ENCODE measurements at regions not wholly inside any gene's neighbourhood (a gene's known extent, or its start where the extent isn't known, plus 50 kb on each side); places are given as distances from the start of the nearest gene placed in this dataset.
"Not testable (repeated sequence)": the region's sequence is repeated elsewhere in the genome, so short reads cannot be mapped to it uniquely, and the experiment has no call there.

GRCh38 chr5:103377638-103378037, 119.1 kb downstream of the MACIR start:
- not testable (repeated sequence) for DNase-seq (ENCODE audit: low read depth, low spot score)

GRCh38 chr5:103375863-103376591, 117.5 kb downstream of the MACIR start:
- no peak for DNase-seq (ENCODE audit: low read depth, low spot score)

- DNase-seq (ENCODE audit: low read depth, low spot score): no peak
Observed at GRCh38 chr5:103375350-103375749, 116.8 kb downstream of the MACIR start.

GRCh38 chr5:103374473-103374963, 116.0 kb downstream of the MACIR start:
- no peak for DNase-seq (ENCODE audit: low read depth, low spot score)

- no peak for DNase-seq (ENCODE audit: low read depth, low spot score)
Observed at GRCh38 chr5:103373597-103374472, 115.3 kb downstream of the MACIR start.

- no peak for DNase-seq (ENCODE audit: low read depth, low spot score)
Observed at GRCh38 chr5:103371046-103371607, 112.6 kb downstream of the MACIR start.

- no peak for DNase-seq (ENCODE audit: low read depth, low spot score)
Observed at GRCh38 chr5:103369125-103370120, 110.9 kb downstream of the MACIR start.

GRCh38 chr5:103367702-103368101, 109.1 kb downstream of the MACIR start:
- DNase-seq (ENCODE audit: low read depth, low spot score): no peak

- DNase-seq (ENCODE audit: low read depth, low spot score): no peak
Observed at GRCh38 chr5:103366918-103367549, 108.5 kb downstream of the MACIR start.

- DNase-seq (ENCODE audit: low read depth, low spot score): no peak
Observed at GRCh38 chr5:103364074-103364473, 105.5 kb downstream of the MACIR start.

GRCh38 chr5:103362211-103362610, 103.6 kb downstream of the MACIR start:
- no peak for DNase-seq (ENCODE audit: low read depth, low spot score)

GRCh38 chr5:103360475-103360874, 101.9 kb downstream of the MACIR start:
- no peak for DNase-seq (ENCODE audit: low read depth, low spot score)

- DNase-seq (ENCODE audit: low read depth, low spot score): no peak
Observed at GRCh38 chr5:103358305-103358995, 99.9 kb downstream of the MACIR start.

GRCh38 chr5:103357636-103358035, 99.1 kb downstream of the MACIR start:
- no peak for DNase-seq (ENCODE audit: low read depth, low spot score)

GRCh38 chr5:103356350-103357091, 98.0 kb downstream of the MACIR start:
- DNase-seq (ENCODE audit: low read depth, low spot score): no peak

GRCh38 chr5:103355579-103355978, 97.0 kb downstream of the MACIR start:
- DNase-seq (ENCODE audit: low read depth, low spot score): no peak

- no peak for DNase-seq (ENCODE audit: low read depth, low spot score)
Observed at GRCh38 chr5:103354446-103354845, 95.9 kb downstream of the MACIR start.

- no peak for DNase-seq (ENCODE audit: low read depth, low spot score)
Observed at GRCh38 chr5:103353581-103353980, 95.0 kb downstream of the MACIR start.

- DNase-seq (ENCODE audit: low read depth, low spot score): no peak
Observed at GRCh38 chr5:103347716-103348423, 89.3 kb downstream of the MACIR start.
